Stomach (tissue), 8 donors: ENCODE measurements at regions not wholly inside any gene's neighbourhood (a gene's known extent, or its start where the extent isn't known, plus 50 kb on each side); places are given as distances from the start of the nearest gene placed in this dataset.

ENCODE experiments used
- DNase-seq, 2 donors: peaks; one replicate each; pipeline versions ENCODE4 v3.0.0 to v3.0.0-alpha.2; 2013 to 2019
- H3K27ac ChIP-seq, 5 donors: fragments of 200-600 bp in 4 of 5; sonication (generic) in 4 of 5; one replicate each; pipeline ENCODE4 v1.5.1; 2013 to 2019; ENCODE audit warnings: mild to moderate bottlenecking in 1 of 5, moderate library complexity in 1 of 5
- H3K27me3 ChIP-seq, 3 donors: fragments of 200-600 bp; sonication (generic); one replicate each; pipeline ENCODE4 v1.5.1; 2017 to 2019; ENCODE audit warnings: mixed run types in 1 of 3
- H3K36me3 ChIP-seq, 4 donors: fragments of 200-600 bp; sonication (generic); 1 replicate in 3 of 4; 2 replicates in 1 of 4; pipeline ENCODE4 v1.5.1; 2016 to 2019
- H3K4me1 ChIP-seq, 4 donors: fragments of 200-600 bp; sonication (generic); one replicate each; pipeline ENCODE4 v1.5.1; 2016 to 2019
- H3K4me3 ChIP-seq, 4 donors: fragments of 200-600 bp; sonication (generic) in 3 of 4; one replicate each; pipeline ENCODE4 v1.5.1; 2016 to 2019; ENCODE audit warnings: mild to moderate bottlenecking in 1 of 4
- H3K9me3 ChIP-seq, 4 donors: fragments of 200-600 bp; sonication (generic); one replicate each; pipeline ENCODE4 v1.5.1; 2016 to 2019
- CTCF ChIP-seq, 7 experiments: fragments of 450-650 bp in 4 of 7; fragments of 200-600 bp in 3 of 7; sonication (generic) in 3 of 7; IDR thresholded peaks; one replicate each; pipeline ENCODE4 v1.5.1; 2016 to 2019; ENCODE audit warnings: antibody characterized with exemption in 7 of 7, control low read depth in 2 of 7, mild to moderate bottlenecking in 1 of 7
- EP300 ChIP-seq: sonication (generic); formaldehyde crosslinking; IDR thresholded peaks from one replicate; pipeline ENCODE4 v1.6.1; 2017; ENCODE audit warnings: antibody characterized with exemption
- POLR2A ChIP-seq, 4 donors: fragments of 450-650 bp; IDR thresholded peaks; one replicate each; pipeline ENCODE4 v1.6.1; 2016; ENCODE audit warnings: antibody characterized with exemption in 4 of 4, control low read depth in 2 of 4, mild to moderate bottlenecking in 1 of 4, moderate library complexity in 1 of 4
- POLR2AphosphoS5 ChIP-seq, 3 donors: sonication (generic); formaldehyde crosslinking; IDR thresholded peaks; one replicate each; pipeline ENCODE4 v1.6.1; 2016; ENCODE audit warnings: antibody characterized with exemption in 3 of 3
- WGBS, 5 donors: extraction: QIAGEN DNeasy Blood & Tissue Kit in 3 of 5; methylation state at CpG; one replicate each; pipeline versions ENCODE4 v1.1.5 to v1.1.7; 2013 to 2018; 5-methylcytosine and 5-hydroxymethylcytosine counted together
- intact Hi-C: fragments of 100-400 bp; cut with DNase I; formaldehyde crosslinking; loops from one replicate; pipeline ENCODE4 v1.15.1; 2023; ENCODE audit warnings: low total_unique reads
- donor health status: healthy with polysubstance abuse.
- donor health status: Bipolar disorder and iron deficiency.
- donor health status: healthy.

- no peaks in the 10 kb centered on the region for H3K36me3 ChIP-seq
- TF ChIP-seq EP300 = no peak
- no peak for TF ChIP-seq POLR2A (IDR thresholded peaks at IDR 0.05)
- TF ChIP-seq POLR2AphosphoS5 (IDR thresholded peaks at IDR 0.05) = no peak
- no peak for DNase-seq
- no peak overlapping the region for H3K4me3 ChIP-seq
- H3K27me3 ChIP-seq = no peaks in the 10 kb centered on the region
- intact Hi-C loops = no loop called here
- 25 to 50% (median 37%) methylated on average over 3 of the region's 3 CpGs for WGBS, 5 donors
- no peak overlapping the region for H3K27ac ChIP-seq
- no peaks in the 10 kb centered on the region for H3K4me1 ChIP-seq
- no peaks in the 10 kb centered on the region for H3K9me3 ChIP-seq
These were observed 109.9 kb upstream of the CXADR start for GRCh38 chr21:17402937-17403336.

GRCh38 chr21:17406202-17406601 lies 106.6 kb upstream of the CXADR start:
- Histone ChIP-seq H3K27ac (no peak overlapping the region), H3K9me3 (no peaks in the 10 kb centered on the region), H3K4me3 (no peak overlapping the region), H3K4me1 (no peaks in the 10 kb centered on the region), H3K36me3 (no peaks in the 10 kb centered on the region), H3K27me3 (no peaks in the 10 kb centered on the region)
- DNase-seq = no peak
- WGBS, 5 donors = 83 to 90% (median 84%) methylated on average over 4 of the region's 4 CpGs
- TF ChIP-seq EP300 (no peak), CTCF (IDR thresholded peaks at IDR 0.05) (no peak), POLR2A (IDR thresholded peaks at IDR 0.05) (no peak), POLR2AphosphoS5 (IDR thresholded peaks at IDR 0.05) (no peak)
- intact Hi-C loops = no loop called here

GRCh38 chr21:17414766-17415165 lies 98.1 kb upstream of the CXADR start:
- H3K4me1 ChIP-seq = peaks cover 0 to 4% (median 0%) of the 10 kb centered on the region in 4 donors
- intact Hi-C loops = no loop called here
- no peak overlapping the region for H3K4me3 ChIP-seq
- no peaks in the 10 kb centered on the region for H3K27me3 ChIP-seq
- TF ChIP-seq POLR2A (IDR thresholded peaks at IDR 0.05) (no peak), CTCF (IDR thresholded peaks at IDR 0.05) (no peak), POLR2AphosphoS5 (IDR thresholded peaks at IDR 0.05) (no peak), EP300 (no peak)
- H3K27ac ChIP-seq = no peak overlapping the region
- H3K9me3 ChIP-seq = no peaks in the 10 kb centered on the region
- H3K36me3 ChIP-seq = no peaks in the 10 kb centered on the region
- DNase-seq = no peak
- WGBS, 5 donors = 47 to 86% (median 77%) methylated on average over 1 of the region's 1 CpG

- no peak for DNase-seq
- Histone ChIP-seq H3K27ac (no peak overlapping the region), H3K4me3 (no peak overlapping the region), H3K9me3 (no peaks in the 10 kb centered on the region), H3K4me1 (peaks cover 0 to 4% (median 0%) of the 10 kb centered on the region in 4 donors), H3K36me3 (no peaks in the 10 kb centered on the region), H3K27me3 (no peaks in the 10 kb centered on the region)
- TF ChIP-seq POLR2AphosphoS5 (IDR thresholded peaks at IDR 0.05) (no peak), CTCF (IDR thresholded peaks at IDR 0.05) (no peak), POLR2A (IDR thresholded peaks at IDR 0.05) (no peak), EP300 (no peak)
- WGBS, 5 donors = 44 to 65% (median 55%) methylated on average over 2 of the region's 2 CpGs
- intact Hi-C loops = no loop called here
These were observed 96.7 kb upstream of the CXADR start for GRCh38 chr21:17416139-17416538.

- DNase-seq = peak in 1 of 2 donors; percentile 37
- H3K4me3 ChIP-seq = no peak overlapping the region
- H3K36me3 ChIP-seq = no peaks in the 10 kb centered on the region
- WGBS, 5 donors = 36 to 79% (median 44%) methylated on average over 2 of the region's 2 CpGs
- no peaks in the 10 kb centered on the region for H3K4me1 ChIP-seq
- TF ChIP-seq POLR2AphosphoS5 (IDR thresholded peaks at IDR 0.05) (no peak), CTCF (IDR thresholded peaks at IDR 0.05) (no peak), POLR2A (IDR thresholded peaks at IDR 0.05) (no peak), EP300 (no peak)
- no peaks in the 10 kb centered on the region for H3K27me3 ChIP-seq
- H3K9me3 ChIP-seq = no peaks in the 10 kb centered on the region
- H3K27ac ChIP-seq = no peak overlapping the region
- intact Hi-C loops = no loop called here
These were observed 89.9 kb upstream of the CXADR start for GRCh38 chr21:17422931-17423330.
